IMR-90 (cell line): ENCODE measurements at regions not wholly inside any gene's neighbourhood (a gene's known extent, or its start where the extent isn't known, plus 50 kb on each side); places are given as distances from the start of the nearest gene placed in this dataset.

ENCODE experiments used
- ATAC-seq: fragments of 200-7000 bp; cut with Tn5 transposase; 2 replicates; pipeline ENCODE4 v1.9.1; 2020; ENCODE audit warnings: low read depth, mild to moderate bottlenecking, moderate library complexity
- BruUV-seq: library from RNA; stranded (reverse); fragments of 400-500 nt; replicated peaks from 2 replicates; lab custom pipeline; 2021; lab: Mats Ljungman, UMichigan
- CTCF ChIA-PET: fragments of 300-600 bp; formaldehyde crosslinking; extraction: SDS; loops from one replicate; lab custom pipeline; 2021; ENCODE audit warnings: antibody characterized with exemption; lab: Yijun Ruan, JAX
- POLR2A ChIA-PET: fragments of 300-600 bp; sonication (Branson Sonifier 250); formaldehyde crosslinking; loops from one replicate; lab custom pipeline; 2022; ENCODE audit warnings: antibody characterized with exemption; ENCODE audit not compliant: unreplicated experiment; lab: Charles Lee
- DNase-seq: peaks from one replicate; pipeline ENCODE4 v3.0.0; 2013
- H2AFZ ChIP-seq: replicated peaks from 2 replicates; pipeline ENCODE3; 2013; ENCODE audit warnings: low read length, mild to moderate bottlenecking; ENCODE audit not compliant: poor library complexity
- H2AK5ac ChIP-seq: 2 replicates; pipeline ENCODE4 v1.6.1; 2013; ENCODE audit warnings: low read depth, low read length, inconsistent platforms
- H2AK9ac ChIP-seq: replicated peaks from 2 replicates; pipeline ENCODE3; 2013; ENCODE audit warnings: mild to moderate bottlenecking, low read depth, low read length, moderate library complexity; ENCODE audit not compliant: poor library complexity
- H2BK120ac ChIP-seq: 2 replicates; pipeline ENCODE4 v1.6.1; 2013; ENCODE audit warnings: low read depth, low read length, inconsistent platforms
- H2BK15ac ChIP-seq: 3 replicates; pipeline ENCODE4 v1.6.1; 2013; ENCODE audit warnings: low read depth, low read length, inconsistent platforms
- H2BK20ac ChIP-seq: 2 replicates; pipeline ENCODE4 v1.6.1; 2013; ENCODE audit warnings: low read depth, mild to moderate bottlenecking, inconsistent platforms, low read length, moderate library complexity
- H2BK5ac ChIP-seq: 2 replicates; pipeline ENCODE4 v1.6.1; 2013; ENCODE audit warnings: mild to moderate bottlenecking, low read depth, low read length, inconsistent platforms; ENCODE audit not compliant: poor library complexity, severe bottlenecking
- H3K14ac ChIP-seq: replicated peaks from 2 replicates; pipeline ENCODE4 v1.6.1; 2013; ENCODE audit warnings: low read depth, low read length, inconsistent platforms
- H3K18ac ChIP-seq: 2 replicates; pipeline ENCODE4 v1.6.1; 2013; ENCODE audit warnings: low read depth, low read length, control low read depth
- H3K23ac ChIP-seq: 2 replicates; pipeline ENCODE4 v1.6.1; 2013; ENCODE audit warnings: low read depth, low read length, inconsistent platforms
- H3K27ac ChIP-seq: 2 replicates; pipeline ENCODE4 v1.5.1; 2013; ENCODE audit warnings: mild to moderate bottlenecking, control low read depth, low read length; ENCODE audit not compliant: insufficient read depth
- H3K27me3 ChIP-seq: 2 replicates; pipeline ENCODE4 v1.6.1; 2013; ENCODE audit warnings: low read length; ENCODE audit not compliant: control insufficient read depth, insufficient read depth
- H3K36me3 ChIP-seq: 2 replicates; pipeline ENCODE4 v1.6.1; 2013; ENCODE audit warnings: low read length, mixed read lengths; ENCODE audit not compliant: control insufficient read depth, insufficient read depth
- H3K4ac ChIP-seq: 2 replicates; pipeline ENCODE4 v1.6.1; 2013; ENCODE audit warnings: low read depth, low read length, inconsistent platforms
- H3K4me1 ChIP-seq: 2 replicates; pipeline ENCODE4 v1.6.1; 2013; ENCODE audit warnings: low read length, mixed read lengths; ENCODE audit not compliant: control insufficient read depth, insufficient read depth
- H3K4me2 ChIP-seq: 2 replicates; pipeline ENCODE4 v1.6.1; 2013; ENCODE audit warnings: low read depth, mild to moderate bottlenecking, control low read depth, low read length, moderate library complexity
- H3K4me3 ChIP-seq: 2 replicates; pipeline ENCODE4 v1.5.1; 2013; ENCODE audit warnings: low read depth, mild to moderate bottlenecking, control low read depth, low read length, moderate library complexity; ENCODE audit not compliant: insufficient read depth
- H3K56ac ChIP-seq: 2 replicates; pipeline ENCODE4 v1.6.1; 2013; ENCODE audit warnings: low read length, inconsistent platforms; ENCODE audit not compliant: insufficient read depth; ENCODE audit errors: extremely low read depth
- H3K79me1 ChIP-seq, 2 experiments: 2 replicates each; pipeline ENCODE4 v1.6.1; 2013; ENCODE audit warnings: low read length in 2 of 2, inconsistent platforms in 1 of 2, low read depth in 1 of 2
- H3K9ac ChIP-seq: 2 replicates; pipeline ENCODE4 v1.6.1; 2013; ENCODE audit warnings: low read depth, low read length, control low read depth
- H3K9me1 ChIP-seq: 2 replicates; pipeline ENCODE4 v1.6.1; 2013; ENCODE audit warnings: low read length, inconsistent platforms; ENCODE audit not compliant: insufficient read depth
- H3K9me3 ChIP-seq: 2 replicates; pipeline ENCODE4 v1.6.1; 2013; ENCODE audit warnings: low read length; ENCODE audit not compliant: control insufficient read depth, insufficient read depth
- H4K20me1 ChIP-seq: 2 replicates; pipeline ENCODE4 v1.6.1; 2013; ENCODE audit warnings: low read length, inconsistent platforms; ENCODE audit not compliant: insufficient read depth
- H4K5ac ChIP-seq: 2 replicates; pipeline ENCODE4 v1.6.1; 2013; ENCODE audit warnings: mild to moderate bottlenecking, low read depth, low read length, control low read depth
- H4K8ac ChIP-seq, 2 experiments: 2 replicates each; pipeline ENCODE4 v1.6.1; 2013; ENCODE audit warnings: low read depth in 2 of 2, low read length in 2 of 2, control low read depth in 1 of 2, inconsistent platforms in 1 of 2
- H4K91ac ChIP-seq: 2 replicates; pipeline ENCODE4 v1.6.1; 2013; ENCODE audit warnings: low read depth, low read length, inconsistent platforms; ENCODE audit not compliant: insufficient read depth
- BHLHE40 ChIP-seq: fragments of 150-350 bp; IDR thresholded peaks from 2 replicates; pipeline ENCODE4 v1.6.1; 2016; ENCODE audit warnings: mild to moderate bottlenecking, low read depth, low read length
- CEBPB ChIP-seq: IDR thresholded peaks from 2 replicates; pipeline ENCODE4 v1.6.1; 2012; ENCODE audit warnings: low read depth, low read length, improper control_type of control experiment
- MAFK ChIP-seq: IDR thresholded peaks from 2 replicates; pipeline ENCODE4 v1.6.1; 2012; ENCODE audit warnings: low read depth, low read length, improper control_type of control experiment
- RAD21 ChIP-seq: IDR thresholded peaks from 2 replicates; pipeline ENCODE4 v1.6.1; 2012; ENCODE audit warnings: low read length, improper control_type of control experiment
- SMC3 ChIP-seq: fragments of 150-350 bp; IDR thresholded peaks from 2 replicates; pipeline ENCODE4 v1.6.1; 2016; ENCODE audit warnings: low read depth, mild to moderate bottlenecking, antibody characterized with exemption, low read length, moderate library complexity
- WGBS, 2 experiments: methylation state at CpG; one replicate each; pipeline versions ENCODE4 v1.1.5 to v1.1.7; 2013; ENCODE audit warnings: missing lambda C conversion rate in 2 of 2; ENCODE audit not compliant: insufficient read length in 1 of 2; ENCODE audit errors: extremely low coverage in 2 of 2; 5-methylcytosine and 5-hydroxymethylcytosine counted together
- dilution Hi-C: fragments of 300-500 bp; cut with HindIII; formaldehyde crosslinking; loops from one replicate; pipeline ENCODE4 v1.14.3; 2018; ENCODE audit warnings: low sequenced_read_pairs; ENCODE audit not compliant: unreplicated experiment
- in situ Hi-C: fragments of 300-500 bp; cut with MboI; formaldehyde crosslinking; loops from 3 replicates; pipeline ENCODE4 v1.14.3; 2019; ENCODE audit warnings: low sequenced_read_pairs, inconsistent platforms, mixed read lengths
- intact Hi-C: fragments of 100-400 bp; cut with micrococcal nuclease; formaldehyde crosslinking; loops from 2 replicates; pipeline ENCODE4 v1.10.0; 2022
- TF ChIP-seq, protein P1 (sequence below): conservative IDR thresholded peaks from 2 replicates; pipeline ENCODE4 v1.5.1; 2012; ENCODE audit warnings: mild to moderate bottlenecking, low read depth, low read length, improper control_type of control experiment

DNA sequence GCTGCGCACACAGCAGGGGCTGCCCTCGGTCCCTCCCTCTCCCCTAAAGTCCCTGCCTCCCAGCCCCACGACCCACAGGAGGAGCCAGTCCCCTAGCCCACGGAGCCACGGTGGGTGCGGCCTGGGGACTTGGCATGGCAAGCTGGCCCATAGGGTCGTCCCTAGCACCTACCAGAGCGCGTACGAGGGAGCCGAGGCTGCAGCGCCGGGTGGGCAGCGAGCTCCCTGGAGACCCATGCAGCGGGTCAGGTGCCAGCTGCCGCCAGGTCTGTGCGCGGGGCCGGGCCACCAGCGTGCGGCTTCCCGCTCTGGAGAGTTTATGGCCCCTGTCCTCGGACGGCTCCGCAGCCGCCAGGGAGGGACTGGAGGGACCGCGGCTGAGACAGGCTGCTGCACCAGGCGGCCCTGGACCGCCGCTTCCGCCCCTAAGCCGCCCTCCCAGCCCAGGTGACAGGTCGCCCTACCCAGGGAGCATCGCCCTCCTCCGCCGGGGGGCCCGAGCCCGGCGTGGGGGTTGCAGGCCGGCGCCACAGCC lies 273.6 kb downstream of the CCDC74A start:
- H3K27ac ChIP-seq, result no peak overlapping the region
- H3K14ac ChIP-seq, result no peak overlapping the region
- H3K4me1 ChIP-seq, result no peaks in the 10 kb centered on the region
- H3K9me1 ChIP-seq, result no peaks in the 10 kb centered on the region
- no peak overlapping the region for H3K56ac ChIP-seq
- no peak overlapping the region for H3K23ac ChIP-seq
- H3K79me1 ChIP-seq, result no peaks in the 10 kb centered on the region
- no peak overlapping the region for H2AFZ ChIP-seq
- ATAC-seq, result no peak
- H2AK9ac ChIP-seq, result no peak overlapping the region
- no peak overlapping the region for H2AK5ac ChIP-seq
- H2BK5ac ChIP-seq, result no peak overlapping the region
- H3K18ac ChIP-seq, result no peak overlapping the region
- H2BK120ac ChIP-seq, result no peak overlapping the region
- no peak for DNase-seq
- H3K9me3 ChIP-seq, result no peaks in the 10 kb centered on the region
- no peak overlapping the region for H4K5ac ChIP-seq
- TF ChIP-seq MAFK (no peak), RAD21 (no peak), SMC3 (no peak), BHLHE40 (no peak), CEBPB (no peak)
- TF ChIP-seq, protein P1, sequence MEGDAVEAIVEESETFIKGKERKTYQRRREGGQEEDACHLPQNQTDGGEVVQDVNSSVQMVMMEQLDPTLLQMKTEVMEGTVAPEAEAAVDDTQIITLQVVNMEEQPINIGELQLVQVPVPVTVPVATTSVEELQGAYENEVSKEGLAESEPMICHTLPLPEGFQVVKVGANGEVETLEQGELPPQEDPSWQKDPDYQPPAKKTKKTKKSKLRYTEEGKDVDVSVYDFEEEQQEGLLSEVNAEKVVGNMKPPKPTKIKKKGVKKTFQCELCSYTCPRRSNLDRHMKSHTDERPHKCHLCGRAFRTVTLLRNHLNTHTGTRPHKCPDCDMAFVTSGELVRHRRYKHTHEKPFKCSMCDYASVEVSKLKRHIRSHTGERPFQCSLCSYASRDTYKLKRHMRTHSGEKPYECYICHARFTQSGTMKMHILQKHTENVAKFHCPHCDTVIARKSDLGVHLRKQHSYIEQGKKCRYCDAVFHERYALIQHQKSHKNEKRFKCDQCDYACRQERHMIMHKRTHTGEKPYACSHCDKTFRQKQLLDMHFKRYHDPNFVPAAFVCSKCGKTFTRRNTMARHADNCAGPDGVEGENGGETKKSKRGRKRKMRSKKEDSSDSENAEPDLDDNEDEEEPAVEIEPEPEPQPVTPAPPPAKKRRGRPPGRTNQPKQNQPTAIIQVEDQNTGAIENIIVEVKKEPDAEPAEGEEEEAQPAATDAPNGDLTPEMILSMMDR, result no peak
- dilution Hi-C loops (no loop called here), intact Hi-C loops (loop anchor here (1.0 to 5.0 kb wide), 3 partner anchors 309 to 649 kb away; partner anchors contain the start of gene MZT2A), in situ Hi-C loops (loop anchor here (25.0 kb wide), 1 partner anchor 389 kb away; no protein-coding TSS in a partner anchor)
- H2BK20ac ChIP-seq, result no peak overlapping the region
- no peaks in the 10 kb centered on the region for H3K27me3 ChIP-seq
- no peak overlapping the region for H3K4me3 ChIP-seq
- no peak overlapping the region for H3K9ac ChIP-seq
- POLR2A ChIA-PET, result no interaction called here
- no peak overlapping the region for H3K4ac ChIP-seq
- H4K20me1 ChIP-seq, result no peaks in the 10 kb centered on the region
- H4K91ac ChIP-seq, result no peak overlapping the region
- CTCF ChIA-PET, result interaction anchor here (1.0 to 1.6 kb wide), 5 partner anchors 119 to 636 kb away, joined by 3 to 6 read pairs (median 4); no protein-coding TSS in a partner anchor
- H3K4me2 ChIP-seq, result no peak overlapping the region
- WGBS, 2 experiments, result 64% methylated on average over 37 of the region's 42 CpGs; no CpG with 5 or more reads in 1 of the 2 experiments
- H4K8ac ChIP-seq, result no peak overlapping the region
- H2BK15ac ChIP-seq, result no peak overlapping the region
- no peaks in the 10 kb centered on the region for H3K36me3 ChIP-seq
- BruUV-seq, result no TSS peak
